Neural cell (in vitro differentiated cells): ENCODE measurements at regions not wholly inside any gene's neighbourhood (a gene's known extent, or its start where the extent isn't known, plus 50 kb on each side); places are given as distances from the start of the nearest gene placed in this dataset.

Source experiments
- CTCF ChIP-seq: fragments of 450-650 bp; IDR thresholded peaks from 2 replicates; pipeline ENCODE4 v1.5.1; 2014; ENCODE audit warnings: antibody characterized with exemption, mild to moderate bottlenecking, moderate library complexity; ENCODE audit not compliant: poor library complexity, severe bottlenecking
- EP300 ChIP-seq: fragments of 450-650 bp; conservative IDR thresholded peaks from 2 replicates; pipeline ENCODE4 v1.6.1; 2014; ENCODE audit warnings: antibody characterized with exemption, mild to moderate bottlenecking, moderate library complexity; ENCODE audit not compliant: poor library complexity, severe bottlenecking
- EZH2 ChIP-seq: fragments of 200-600, 300-800 bp; shearing (Covaris generic), sonication (generic); IDR thresholded peaks from 2 replicates; pipeline ENCODE4 v1.6.1; 2014; ENCODE audit warnings: antibody characterized with exemption, low read length, borderline replicate concordance, mild to moderate bottlenecking; ENCODE audit not compliant: insufficient read depth, poor library complexity, severe bottlenecking
- MXI1 ChIP-seq: fragments of 450-650 bp; conservative IDR thresholded peaks from 2 replicates; pipeline ENCODE4 v1.6.1; 2014; ENCODE audit warnings: antibody characterized with exemption, mild to moderate bottlenecking; ENCODE audit not compliant: poor library complexity, severe bottlenecking
- POLR2AphosphoS5 ChIP-seq: IDR thresholded peaks from 2 replicates; pipeline ENCODE4 v1.6.1; 2012
- RAD21 ChIP-seq: fragments of 450-650 bp; conservative IDR thresholded peaks from 2 replicates; pipeline ENCODE4 v1.6.1; 2014; ENCODE audit warnings: antibody characterized with exemption, mild to moderate bottlenecking, moderate library complexity
- REST ChIP-seq: IDR thresholded peaks from 2 replicates; pipeline ENCODE4 v1.6.1; 2012; ENCODE audit warnings: borderline replicate concordance
- SMC3 ChIP-seq: fragments of 450-650 bp; conservative IDR thresholded peaks from 2 replicates; pipeline ENCODE4 v1.6.1; 2014; ENCODE audit warnings: antibody characterized with exemption, mild to moderate bottlenecking, moderate library complexity; ENCODE audit not compliant: poor library complexity
- TAF1 ChIP-seq: IDR thresholded peaks from 2 replicates; pipeline ENCODE4 v1.6.1; 2012; ENCODE audit warnings: low read depth

GRCh38 chr1:233442026-233442780, 114.7 kb downstream of the MAP3K21 start:
- TF ChIP-seq CTCF (no peak), TAF1 (no peak), POLR2AphosphoS5 (no peak), RAD21 (no peak), EZH2 (no peak), MXI1 (no peak), EP300 (no peak), REST (no peak), SMC3 (no peak)
